Lung (tissue), 11 donors: ENCODE measurements at regions not wholly inside any gene's neighbourhood (a gene's known extent, or its start where the extent isn't known, plus 50 kb on each side); places are given as distances from the start of the nearest gene placed in this dataset.

ENCODE experiments used
- ATAC-seq: fragments of 200-7000 bp; cut with Tn5 transposase; one replicate; pipeline ENCODE4 v1.9.1; 2020; ENCODE audit warnings: moderate number of reproducible peaks; ENCODE audit not compliant: insufficient read depth, low FRiP score
- DNase-seq, 3 donors: peaks; one replicate each; pipeline ENCODE4 v3.0.0-alpha.2; 2013 to 2017
- H3K27ac ChIP-seq, 2 donors: one replicate each; pipeline ENCODE4 v1.5.1; 2013; ENCODE audit warnings: mild to moderate bottlenecking in 2 of 2, moderate library complexity in 2 of 2, control low read depth in 1 of 2, inconsistent platforms in 1 of 2, low read depth in 1 of 2, low read length in 1 of 2
- H3K27me3 ChIP-seq, 3 donors: one replicate each; pipeline ENCODE4 v1.5.1; 2013; ENCODE audit warnings: low read length in 2 of 3; ENCODE audit not compliant: control insufficient read depth in 3 of 3, insufficient read depth in 3 of 3
- H3K36me3 ChIP-seq, 4 donors: one replicate each; pipeline ENCODE4 v1.5.1; 2013; ENCODE audit warnings: low read length in 4 of 4, mild to moderate bottlenecking in 1 of 4, moderate library complexity in 1 of 4; ENCODE audit not compliant: control insufficient read depth in 4 of 4, insufficient read depth in 4 of 4
- H3K4me1 ChIP-seq, 5 donors: one replicate each; pipeline ENCODE4 v1.5.1; 2013; ENCODE audit warnings: low read length in 5 of 5, mild to moderate bottlenecking in 2 of 5, moderate library complexity in 1 of 5; ENCODE audit not compliant: control insufficient read depth in 5 of 5, insufficient read depth in 5 of 5
- H3K4me3 ChIP-seq: one replicate; pipeline ENCODE4 v1.5.1; 2013; ENCODE audit warnings: mild to moderate bottlenecking, control low read depth, moderate library complexity
- H3K9ac ChIP-seq, 2 donors: one replicate each; pipeline ENCODE4 v1.5.1; 2013; ENCODE audit warnings: low read length in 2 of 2, control low read depth in 1 of 2; ENCODE audit not compliant: insufficient read depth in 1 of 2
- H3K9me3 ChIP-seq, 4 donors: one replicate each; pipeline ENCODE4 v1.5.1; 2013; ENCODE audit warnings: low read length in 3 of 4, mild to moderate bottlenecking in 1 of 4, moderate library complexity in 1 of 4; ENCODE audit not compliant: control insufficient read depth in 4 of 4, insufficient read depth in 3 of 4
- WGBS, 2 donors: extraction: QIAGEN DNeasy Blood & Tissue Kit; methylation state at CpG; one replicate each; pipeline ENCODE4 v1.1.7; 2013; 5-methylcytosine and 5-hydroxymethylcytosine counted together
- TF ChIP-seq, protein P1 (sequence below): IDR thresholded peaks from 2 replicates; pipeline ENCODE4 v1.5.1; 2012; ENCODE audit warnings: mild to moderate bottlenecking; ENCODE audit errors: control extremely low read depth, extremely low read depth
- donor health status: control.
- donor health status: control.
- donor health status: Bipolar disorder and iron deficiency.
- donor health status: healthy.
- donor health status: DM: yes; HTN: yes; CAD: no.

GRCh38 chr3:124133366-124133940, 141.5 kb upstream of the ROPN1 start:
- H3K27me3 ChIP-seq, result no peaks in the 10 kb centered on the region
- DNase-seq, result no peak
- ATAC-seq, result no peak
- peaks cover 0 to 2% (median 0%) of the 10 kb centered on the region in 4 donors for H3K9me3 ChIP-seq
- 79 to 88% methylated on average over 6 of the region's 6 CpGs for WGBS, 2 donors
- H3K4me3 ChIP-seq, result no peak overlapping the region
- no peaks in the 10 kb centered on the region for H3K36me3 ChIP-seq
- TF ChIP-seq, protein P1, sequence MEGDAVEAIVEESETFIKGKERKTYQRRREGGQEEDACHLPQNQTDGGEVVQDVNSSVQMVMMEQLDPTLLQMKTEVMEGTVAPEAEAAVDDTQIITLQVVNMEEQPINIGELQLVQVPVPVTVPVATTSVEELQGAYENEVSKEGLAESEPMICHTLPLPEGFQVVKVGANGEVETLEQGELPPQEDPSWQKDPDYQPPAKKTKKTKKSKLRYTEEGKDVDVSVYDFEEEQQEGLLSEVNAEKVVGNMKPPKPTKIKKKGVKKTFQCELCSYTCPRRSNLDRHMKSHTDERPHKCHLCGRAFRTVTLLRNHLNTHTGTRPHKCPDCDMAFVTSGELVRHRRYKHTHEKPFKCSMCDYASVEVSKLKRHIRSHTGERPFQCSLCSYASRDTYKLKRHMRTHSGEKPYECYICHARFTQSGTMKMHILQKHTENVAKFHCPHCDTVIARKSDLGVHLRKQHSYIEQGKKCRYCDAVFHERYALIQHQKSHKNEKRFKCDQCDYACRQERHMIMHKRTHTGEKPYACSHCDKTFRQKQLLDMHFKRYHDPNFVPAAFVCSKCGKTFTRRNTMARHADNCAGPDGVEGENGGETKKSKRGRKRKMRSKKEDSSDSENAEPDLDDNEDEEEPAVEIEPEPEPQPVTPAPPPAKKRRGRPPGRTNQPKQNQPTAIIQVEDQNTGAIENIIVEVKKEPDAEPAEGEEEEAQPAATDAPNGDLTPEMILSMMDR, result no peak
- peaks cover 0 to 15% (median 4%) of the 10 kb centered on the region in 5 donors for H3K4me1 ChIP-seq
- no peak overlapping the region for H3K9ac ChIP-seq
- no peak overlapping the region for H3K27ac ChIP-seq

- Histone ChIP-seq H3K36me3 (no peaks in the 10 kb centered on the region), H3K9me3 (no peaks in the 10 kb centered on the region), H3K27ac (no peak overlapping the region), H3K4me3 (no peak overlapping the region), H3K4me1 (peaks cover 1 to 11% (median 4%) of the 10 kb centered on the region in 5 donors), H3K27me3 (no peaks in the 10 kb centered on the region), H3K9ac (no peak overlapping the region)
- TF ChIP-seq, protein P1, result no peak
- no peak for ATAC-seq
- no peak for DNase-seq
These were observed 145.3 kb upstream of the ROPN1 start for GRCh38 chr3:124137216-124137615.

DNA sequence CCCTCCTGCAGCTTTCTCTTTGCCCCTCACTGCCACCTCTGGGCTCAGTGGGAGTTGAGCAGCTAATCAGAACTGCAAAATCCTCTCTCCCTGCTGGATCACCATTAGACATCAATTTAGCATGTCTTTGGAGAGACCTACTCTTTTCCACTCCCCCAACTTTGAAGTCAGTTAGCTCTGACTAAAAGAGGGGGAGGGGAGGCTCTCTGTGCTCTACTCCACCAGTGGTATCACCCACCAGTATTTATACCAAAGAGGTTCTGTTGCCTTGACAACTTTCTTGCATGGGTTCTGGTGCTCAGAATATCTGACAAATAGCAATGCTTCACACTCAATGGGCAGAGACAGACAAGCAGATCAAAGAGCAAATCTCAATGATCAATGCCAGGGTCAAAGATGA, 146.2 kb upstream of the ROPN1 start:
- Histone ChIP-seq H3K27ac (no peak overlapping the region), H3K4me1 (peaks cover 0 to 4% (median 3%) of the 10 kb centered on the region in 5 donors), H3K9ac (no peak overlapping the region), H3K4me3 (no peak overlapping the region), H3K27me3 (no peaks in the 10 kb centered on the region), H3K9me3 (no peaks in the 10 kb centered on the region), H3K36me3 (no peaks in the 10 kb centered on the region)
- TF ChIP-seq, protein P1, result no peak
- DNase-seq (no peak), ATAC-seq (no peak)

- Histone ChIP-seq H3K9me3 (no peaks in the 10 kb centered on the region), H3K9ac (no peak overlapping the region), H3K27me3 (no peaks in the 10 kb centered on the region), H3K36me3 (no peaks in the 10 kb centered on the region), H3K4me1 (peaks cover 0 to 9% (median 4%) of the 10 kb centered on the region in 5 donors), H3K4me3 (no peak overlapping the region), H3K27ac (no peak overlapping the region)
- TF ChIP-seq, protein P1, result no peak
- ATAC-seq (no peak), DNase-seq (no peak)
- WGBS, 2 donors, result 75 to 94% methylated on average over 4 of the region's 4 CpGs
These were observed 148.8 kb upstream of the ROPN1 start for GRCh38 chr3:124140746-124141145.
